Osteoblast (primary cell): ENCODE measurements at regions not wholly inside any gene's neighbourhood (a gene's known extent, or its start where the extent isn't known, plus 50 kb on each side); places are given as distances from the start of the nearest gene placed in this dataset.

ENCODE experiments used
- DNase-seq: peaks from one replicate; pipeline ENCODE4 v3.0.0; 2011; ENCODE audit warnings: low spot score, mixed read lengths; ENCODE audit not compliant: insufficient read length; ENCODE audit errors: missing footprints
- H2AFZ ChIP-seq: 2 replicates; pipeline ENCODE4 v1.6.0; 2011; ENCODE audit warnings: mild to moderate bottlenecking, low read length
- H3K27ac ChIP-seq: 2 replicates; pipeline ENCODE4 v1.5.1; 2011; ENCODE audit warnings: mild to moderate bottlenecking, low read depth, low read length, moderate library complexity
- H3K27me3 ChIP-seq: 2 replicates; pipeline ENCODE4 v1.6.0; 2012; ENCODE audit warnings: mild to moderate bottlenecking, control low read depth, inconsistent platforms, low read length, moderate library complexity; ENCODE audit not compliant: insufficient read depth
- H3K36me3 ChIP-seq: 2 replicates; pipeline ENCODE4 v1.5.1; 2011; ENCODE audit warnings: mild to moderate bottlenecking, low read length, control low read depth, moderate library complexity; ENCODE audit not compliant: insufficient read depth
- H3K4me1 ChIP-seq: 2 replicates; pipeline ENCODE4 v1.5.1; 2011; ENCODE audit warnings: mild to moderate bottlenecking, low read length, control low read depth, moderate library complexity; ENCODE audit not compliant: insufficient read depth
- H3K4me2 ChIP-seq: 2 replicates; pipeline ENCODE4 v1.6.0; 2011; ENCODE audit warnings: mild to moderate bottlenecking, low read length; ENCODE audit not compliant: insufficient read depth
- H3K4me3 ChIP-seq: fragments of 200-600 bp; sonication (generic); 3 replicates; pipeline ENCODE4 v1.5.1; 2012; ENCODE audit warnings: mild to moderate bottlenecking, low read length, inconsistent platforms; ENCODE audit not compliant: insufficient read depth
- H3K79me2 ChIP-seq: 2 replicates; pipeline ENCODE4 v1.6.0; 2012; ENCODE audit warnings: mild to moderate bottlenecking, low read length, control low read depth, inconsistent platforms; ENCODE audit not compliant: insufficient read depth
- H3K9me3 ChIP-seq: 2 replicates; pipeline ENCODE4 v1.5.1; 2011; ENCODE audit warnings: low read depth, low read length, control low read depth
- H4K20me1 ChIP-seq: 2 replicates; pipeline ENCODE4 v1.6.0; 2012; ENCODE audit warnings: mild to moderate bottlenecking, low read length, control low read depth; ENCODE audit not compliant: insufficient read depth
- TF ChIP-seq, protein P1 (sequence below): IDR thresholded peaks from 2 replicates; pipeline ENCODE4 v1.5.1; 2011; ENCODE audit warnings: mild to moderate bottlenecking, low read depth, low read length, moderate library complexity; ENCODE audit errors: extremely low read depth

GRCh38 chr22:48927591-48927990 lies 900.1 kb downstream of the BRD1 start:
- Histone ChIP-seq H3K4me1 (no peaks in the 10 kb centered on the region), H3K27me3 (no peaks in the 10 kb centered on the region), H3K79me2 (no peaks in the 10 kb centered on the region), H3K4me2 (no peak overlapping the region), H3K4me3 (no peak overlapping the region), H2AFZ (no peak overlapping the region), H3K9me3 (peaks cover 2% of the 10 kb centered on the region), H4K20me1 (no peaks in the 10 kb centered on the region), H3K36me3 (no peaks in the 10 kb centered on the region), H3K27ac (no peak overlapping the region)
- peak; percentile 43 for DNase-seq
- TF ChIP-seq, protein P1, sequence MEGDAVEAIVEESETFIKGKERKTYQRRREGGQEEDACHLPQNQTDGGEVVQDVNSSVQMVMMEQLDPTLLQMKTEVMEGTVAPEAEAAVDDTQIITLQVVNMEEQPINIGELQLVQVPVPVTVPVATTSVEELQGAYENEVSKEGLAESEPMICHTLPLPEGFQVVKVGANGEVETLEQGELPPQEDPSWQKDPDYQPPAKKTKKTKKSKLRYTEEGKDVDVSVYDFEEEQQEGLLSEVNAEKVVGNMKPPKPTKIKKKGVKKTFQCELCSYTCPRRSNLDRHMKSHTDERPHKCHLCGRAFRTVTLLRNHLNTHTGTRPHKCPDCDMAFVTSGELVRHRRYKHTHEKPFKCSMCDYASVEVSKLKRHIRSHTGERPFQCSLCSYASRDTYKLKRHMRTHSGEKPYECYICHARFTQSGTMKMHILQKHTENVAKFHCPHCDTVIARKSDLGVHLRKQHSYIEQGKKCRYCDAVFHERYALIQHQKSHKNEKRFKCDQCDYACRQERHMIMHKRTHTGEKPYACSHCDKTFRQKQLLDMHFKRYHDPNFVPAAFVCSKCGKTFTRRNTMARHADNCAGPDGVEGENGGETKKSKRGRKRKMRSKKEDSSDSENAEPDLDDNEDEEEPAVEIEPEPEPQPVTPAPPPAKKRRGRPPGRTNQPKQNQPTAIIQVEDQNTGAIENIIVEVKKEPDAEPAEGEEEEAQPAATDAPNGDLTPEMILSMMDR, result no peak

GRCh38 chr22:48926643-48927042 lies 901.0 kb downstream of the BRD1 start:
- Histone ChIP-seq H3K36me3 (no peaks in the 10 kb centered on the region), H3K9me3 (peaks cover 2% of the 10 kb centered on the region), H2AFZ (no peak overlapping the region), H3K79me2 (no peaks in the 10 kb centered on the region), H3K27ac (no peak overlapping the region), H3K4me3 (no peak overlapping the region), H3K27me3 (no peaks in the 10 kb centered on the region), H3K4me2 (no peak overlapping the region), H4K20me1 (no peaks in the 10 kb centered on the region), H3K4me1 (no peaks in the 10 kb centered on the region)
- peak; percentile 48 for DNase-seq
- TF ChIP-seq, protein P1, result no peak

DNA sequence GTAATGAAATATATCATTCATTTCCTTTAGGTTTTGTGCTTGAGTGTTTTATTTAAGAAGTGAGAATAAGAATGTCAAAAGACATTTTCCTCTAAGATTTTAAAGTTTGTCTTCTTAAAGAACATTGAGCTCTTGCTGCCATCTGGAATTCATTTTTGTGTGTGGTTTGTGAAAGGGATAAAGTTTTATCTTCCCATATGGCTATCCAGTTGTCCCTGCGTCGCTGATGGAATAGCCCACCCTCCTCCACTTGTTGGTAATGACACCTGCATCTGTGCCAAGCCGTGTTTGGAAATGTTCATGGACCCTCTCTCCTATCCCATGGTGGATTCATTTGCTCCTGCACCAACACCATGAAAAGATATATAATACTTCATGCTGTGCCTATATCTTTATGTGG lies 901.5 kb downstream of the BRD1 start:
- Histone ChIP-seq H3K36me3 (no peaks in the 10 kb centered on the region), H3K4me1 (no peaks in the 10 kb centered on the region), H3K4me2 (no peak overlapping the region), H4K20me1 (no peaks in the 10 kb centered on the region), H3K4me3 (no peak overlapping the region), H2AFZ (no peak overlapping the region), H3K27ac (no peak overlapping the region), H3K27me3 (no peaks in the 10 kb centered on the region), H3K79me2 (no peaks in the 10 kb centered on the region), H3K9me3 (peaks cover 2% of the 10 kb centered on the region)
- no peak for DNase-seq
- TF ChIP-seq, protein P1, result no peak

DNA sequence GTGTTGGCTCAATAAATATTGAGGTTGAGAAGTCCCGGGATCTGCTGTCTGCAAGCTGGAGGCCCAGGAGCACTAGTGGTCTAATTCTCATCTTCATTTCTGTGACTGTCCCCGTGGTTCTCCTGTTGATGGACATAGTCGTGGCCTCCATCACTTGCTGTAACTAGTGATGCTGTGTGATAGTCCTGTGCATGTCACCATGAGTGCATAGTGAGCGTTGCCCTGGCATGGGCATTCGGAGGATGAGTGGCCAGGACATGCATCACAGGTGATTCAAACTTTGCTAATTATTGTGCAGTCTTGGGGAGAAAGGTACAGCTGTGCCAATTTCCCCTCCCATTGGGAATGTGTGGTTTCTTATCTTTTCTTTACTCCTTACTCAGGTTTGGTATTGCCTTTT lies 902.2 kb downstream of the BRD1 start:
- Histone ChIP-seq H2AFZ (no peak overlapping the region), H3K4me2 (no peak overlapping the region), H4K20me1 (no peaks in the 10 kb centered on the region), H3K27ac (no peak overlapping the region), H3K27me3 (no peaks in the 10 kb centered on the region), H3K36me3 (no peaks in the 10 kb centered on the region), H3K79me2 (no peaks in the 10 kb centered on the region), H3K4me3 (no peak overlapping the region), H3K4me1 (no peaks in the 10 kb centered on the region), H3K9me3 (peaks cover 2% of the 10 kb centered on the region)
- DNase-seq, result peak; percentile 17
- TF ChIP-seq, protein P1, result no peak
